ENCODE measurements at regions not wholly inside any gene's neighbourhood (a gene's known extent, or its start where the extent isn't known, plus 50 kb on each side); places are given as distances from the start of the nearest gene placed in this dataset.

GRCh38 chr1:229834230-229834629 lies 208.2 kb downstream of the URB2 start:
- Mint-ChIP-seq H3K9me3 (no peaks in the 10 kb centered on the region), H3K4me3 (no peak overlapping the region), H3K4me1 (no peaks in the 10 kb centered on the region), H3K27me3 (ENCODE audit: low read depth) (peaks cover 34% of the 10 kb centered on the region), H3K36me3 (no peaks in the 10 kb centered on the region), H3K27ac (no peak overlapping the region)
- TF ChIP-seq, protein P1, sequence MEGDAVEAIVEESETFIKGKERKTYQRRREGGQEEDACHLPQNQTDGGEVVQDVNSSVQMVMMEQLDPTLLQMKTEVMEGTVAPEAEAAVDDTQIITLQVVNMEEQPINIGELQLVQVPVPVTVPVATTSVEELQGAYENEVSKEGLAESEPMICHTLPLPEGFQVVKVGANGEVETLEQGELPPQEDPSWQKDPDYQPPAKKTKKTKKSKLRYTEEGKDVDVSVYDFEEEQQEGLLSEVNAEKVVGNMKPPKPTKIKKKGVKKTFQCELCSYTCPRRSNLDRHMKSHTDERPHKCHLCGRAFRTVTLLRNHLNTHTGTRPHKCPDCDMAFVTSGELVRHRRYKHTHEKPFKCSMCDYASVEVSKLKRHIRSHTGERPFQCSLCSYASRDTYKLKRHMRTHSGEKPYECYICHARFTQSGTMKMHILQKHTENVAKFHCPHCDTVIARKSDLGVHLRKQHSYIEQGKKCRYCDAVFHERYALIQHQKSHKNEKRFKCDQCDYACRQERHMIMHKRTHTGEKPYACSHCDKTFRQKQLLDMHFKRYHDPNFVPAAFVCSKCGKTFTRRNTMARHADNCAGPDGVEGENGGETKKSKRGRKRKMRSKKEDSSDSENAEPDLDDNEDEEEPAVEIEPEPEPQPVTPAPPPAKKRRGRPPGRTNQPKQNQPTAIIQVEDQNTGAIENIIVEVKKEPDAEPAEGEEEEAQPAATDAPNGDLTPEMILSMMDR (IDR thresholded peaks at IDR 0.05; ENCODE audit: unreplicated experiment): no peak
- DNase-seq (ENCODE audit: low spot score in 2 of 2, unreplicated experiment in 2 of 2): no peak

DNA sequence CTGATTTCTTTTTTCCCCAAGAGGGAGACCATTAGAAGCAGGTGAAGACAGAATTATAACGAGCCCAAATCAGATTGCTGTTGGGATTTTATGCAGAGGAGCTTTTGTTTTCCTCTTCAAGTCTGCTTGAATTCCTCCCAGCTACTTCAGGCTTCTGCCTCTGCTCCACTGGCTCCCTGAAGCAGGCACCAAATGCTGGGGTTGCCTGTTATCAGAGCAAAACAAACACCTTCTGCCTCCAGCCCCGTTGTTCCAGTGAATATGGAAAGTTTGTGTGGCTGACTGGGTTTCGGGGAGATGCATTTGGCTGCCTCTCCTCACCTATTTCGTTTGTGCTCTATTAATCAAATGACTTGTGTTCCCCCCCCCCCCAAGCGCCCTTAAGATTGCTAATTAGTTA lies 209.2 kb downstream of the URB2 start:
- Mint-ChIP-seq H3K27me3 (ENCODE audit: low read depth) (peaks cover 43% of the 10 kb centered on the region), H3K9me3 (no peaks in the 10 kb centered on the region), H3K27ac (no peak overlapping the region), H3K4me3 (no peak overlapping the region), H3K4me1 (no peaks in the 10 kb centered on the region), H3K36me3 (no peaks in the 10 kb centered on the region)
- TF ChIP-seq, protein P1 (IDR thresholded peaks at IDR 0.05; ENCODE audit: unreplicated experiment): no peak
- DNase-seq (ENCODE audit: low spot score in 2 of 2, unreplicated experiment in 2 of 2): no peak

- no peaks in the 10 kb centered on the region for H3K9me3 Mint-ChIP-seq
- H3K27me3 Mint-ChIP-seq (ENCODE audit: low read depth): peaks cover 43% of the 10 kb centered on the region
- H3K27ac Mint-ChIP-seq: no peak overlapping the region
- no peaks in the 10 kb centered on the region for H3K36me3 Mint-ChIP-seq
- no peak overlapping the region for H3K4me3 Mint-ChIP-seq
- no peaks in the 10 kb centered on the region for H3K4me1 Mint-ChIP-seq
- DNase-seq (ENCODE audit: low spot score in 2 of 2, unreplicated experiment in 2 of 2): no peak
- TF ChIP-seq, protein P1 (IDR thresholded peaks at IDR 0.05; ENCODE audit: unreplicated experiment): no peak
Measured at GRCh38 chr1:229836324-229836723, 210.3 kb downstream of the URB2 start.

GRCh38 chr1:229838204-229838603 lies 212.2 kb downstream of the URB2 start:
- Mint-ChIP-seq H3K9me3 (no peaks in the 10 kb centered on the region), H3K4me1 (no peaks in the 10 kb centered on the region), H3K27ac (no peak overlapping the region), H3K27me3 (ENCODE audit: low read depth) (peaks cover 37% of the 10 kb centered on the region), H3K36me3 (no peaks in the 10 kb centered on the region), H3K4me3 (no peak overlapping the region)
- TF ChIP-seq, protein P1 (IDR thresholded peaks at IDR 0.05; ENCODE audit: unreplicated experiment): no peak
- DNase-seq (ENCODE audit: low spot score in 2 of 2, unreplicated experiment in 2 of 2): no peak

DNA sequence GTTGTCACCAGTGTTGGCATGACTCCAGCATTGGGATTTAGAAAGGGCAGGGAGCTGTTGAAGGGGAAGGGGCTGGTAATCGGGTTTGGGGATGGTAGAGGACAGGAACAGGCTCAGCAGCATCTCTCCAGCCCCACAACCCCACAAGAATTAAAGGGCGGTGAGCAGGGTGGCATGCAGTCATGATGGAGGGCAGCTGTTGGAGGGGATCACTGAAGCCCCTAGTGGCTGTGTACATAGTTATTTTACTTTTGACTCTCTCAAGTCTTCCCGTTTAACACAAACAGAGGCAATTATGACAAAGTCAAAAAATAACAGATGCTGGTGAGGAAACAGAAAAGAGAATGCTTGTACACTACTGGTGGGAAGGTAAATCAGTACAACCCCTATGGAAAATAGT lies 213.8 kb downstream of the URB2 start:
- no peak overlapping the region for H3K27ac Mint-ChIP-seq
- no peak for DNase-seq (ENCODE audit: low spot score in 2 of 2, unreplicated experiment in 2 of 2)
- TF ChIP-seq, protein P1 (IDR thresholded peaks at IDR 0.05; ENCODE audit: unreplicated experiment): no peak
- peaks cover 2% of the 10 kb centered on the region for H3K4me1 Mint-ChIP-seq
- H3K36me3 Mint-ChIP-seq: no peaks in the 10 kb centered on the region
- peaks cover 38% of the 10 kb centered on the region for H3K27me3 Mint-ChIP-seq (ENCODE audit: low read depth)
- no peak overlapping the region for H3K4me3 Mint-ChIP-seq
- H3K9me3 Mint-ChIP-seq: no peaks in the 10 kb centered on the region

- TF ChIP-seq, protein P1 (IDR thresholded peaks at IDR 0.05; ENCODE audit: unreplicated experiment): no peak
- H3K9me3 Mint-ChIP-seq: no peaks in the 10 kb centered on the region
- H3K4me3 Mint-ChIP-seq: no peak overlapping the region
- H3K4me1 Mint-ChIP-seq: peaks cover 2% of the 10 kb centered on the region
- no peak overlapping the region for H3K27ac Mint-ChIP-seq
- peaks cover 38% of the 10 kb centered on the region for H3K27me3 Mint-ChIP-seq (ENCODE audit: low read depth)
- H3K36me3 Mint-ChIP-seq: no peaks in the 10 kb centered on the region
- DNase-seq (ENCODE audit: low spot score in 2 of 2, unreplicated experiment in 2 of 2): no peak
Measured at GRCh38 chr1:229841230-229841629, 215.2 kb downstream of the URB2 start.

Measured in mesothelial cell of epicardium (in vitro differentiated cells).